ENCODE measurements at regions not wholly inside any gene's neighbourhood (a gene's known extent, or its start where the extent isn't known, plus 50 kb on each side); places are given as distances from the start of the nearest gene placed in this dataset.

DNA sequence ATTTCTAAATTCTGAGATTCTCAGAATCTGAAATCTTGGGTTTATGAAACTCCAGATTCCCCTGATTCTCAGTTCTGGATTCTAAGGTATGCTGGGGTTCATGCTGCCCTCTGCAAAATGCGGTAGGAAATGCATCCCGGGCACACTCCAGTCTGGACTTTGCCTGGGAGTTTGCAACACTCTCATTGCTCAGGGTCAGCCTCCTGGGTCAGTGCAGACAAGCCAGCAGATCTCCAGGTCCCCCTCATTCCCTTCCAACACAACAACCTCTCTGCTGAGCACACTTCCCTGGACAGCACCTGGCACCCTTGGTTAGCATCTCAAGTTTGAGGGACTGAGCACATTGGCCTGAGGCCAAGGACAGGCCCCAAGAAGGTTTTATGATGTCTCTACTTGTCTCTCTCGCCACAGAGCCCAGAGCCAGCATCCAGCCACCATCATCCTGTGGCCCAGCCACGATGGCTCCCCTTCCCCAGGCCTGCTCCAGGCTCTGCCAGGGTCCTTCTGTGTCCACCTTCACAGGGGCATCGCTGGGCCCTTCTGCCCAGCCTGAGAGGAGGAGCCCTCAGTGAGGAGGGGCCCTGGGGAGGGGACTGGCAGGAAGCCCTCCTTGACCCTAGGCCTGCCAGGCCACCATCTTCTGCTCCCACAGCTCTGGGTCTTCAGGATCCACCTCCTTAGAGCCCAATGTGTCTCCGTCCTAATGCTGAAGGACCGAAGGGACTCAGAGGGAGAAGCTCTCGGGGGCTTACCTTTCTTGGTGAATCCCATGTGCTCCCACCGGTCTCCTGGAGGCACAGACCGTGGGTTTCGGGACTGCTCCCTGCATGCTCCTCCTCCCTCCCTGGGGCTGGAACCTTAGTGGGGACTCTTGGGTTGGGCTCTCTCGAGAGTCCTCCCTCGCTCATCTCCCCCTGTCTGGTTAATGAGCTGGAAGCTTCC lies 550.7 kb downstream of the PTPRU start:
- TF ChIP-seq, protein P1, sequence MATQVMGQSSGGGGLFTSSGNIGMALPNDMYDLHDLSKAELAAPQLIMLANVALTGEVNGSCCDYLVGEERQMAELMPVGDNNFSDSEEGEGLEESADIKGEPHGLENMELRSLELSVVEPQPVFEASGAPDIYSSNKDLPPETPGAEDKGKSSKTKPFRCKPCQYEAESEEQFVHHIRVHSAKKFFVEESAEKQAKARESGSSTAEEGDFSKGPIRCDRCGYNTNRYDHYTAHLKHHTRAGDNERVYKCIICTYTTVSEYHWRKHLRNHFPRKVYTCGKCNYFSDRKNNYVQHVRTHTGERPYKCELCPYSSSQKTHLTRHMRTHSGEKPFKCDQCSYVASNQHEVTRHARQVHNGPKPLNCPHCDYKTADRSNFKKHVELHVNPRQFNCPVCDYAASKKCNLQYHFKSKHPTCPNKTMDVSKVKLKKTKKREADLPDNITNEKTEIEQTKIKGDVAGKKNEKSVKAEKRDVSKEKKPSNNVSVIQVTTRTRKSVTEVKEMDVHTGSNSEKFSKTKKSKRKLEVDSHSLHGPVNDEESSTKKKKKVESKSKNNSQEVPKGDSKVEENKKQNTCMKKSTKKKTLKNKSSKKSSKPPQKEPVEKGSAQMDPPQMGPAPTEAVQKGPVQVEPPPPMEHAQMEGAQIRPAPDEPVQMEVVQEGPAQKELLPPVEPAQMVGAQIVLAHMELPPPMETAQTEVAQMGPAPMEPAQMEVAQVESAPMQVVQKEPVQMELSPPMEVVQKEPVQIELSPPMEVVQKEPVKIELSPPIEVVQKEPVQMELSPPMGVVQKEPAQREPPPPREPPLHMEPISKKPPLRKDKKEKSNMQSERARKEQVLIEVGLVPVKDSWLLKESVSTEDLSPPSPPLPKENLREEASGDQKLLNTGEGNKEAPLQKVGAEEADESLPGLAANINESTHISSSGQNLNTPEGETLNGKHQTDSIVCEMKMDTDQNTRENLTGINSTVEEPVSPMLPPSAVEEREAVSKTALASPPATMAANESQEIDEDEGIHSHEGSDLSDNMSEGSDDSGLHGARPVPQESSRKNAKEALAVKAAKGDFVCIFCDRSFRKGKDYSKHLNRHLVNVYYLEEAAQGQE (IDR thresholded peaks at IDR 0.05; ENCODE audit: low read depth): no peak
- no peak for TF ChIP-seq RAD21 (IDR thresholded peaks at IDR 0.05; ENCODE audit: low read depth)
- TF ChIP-seq, protein P2, sequence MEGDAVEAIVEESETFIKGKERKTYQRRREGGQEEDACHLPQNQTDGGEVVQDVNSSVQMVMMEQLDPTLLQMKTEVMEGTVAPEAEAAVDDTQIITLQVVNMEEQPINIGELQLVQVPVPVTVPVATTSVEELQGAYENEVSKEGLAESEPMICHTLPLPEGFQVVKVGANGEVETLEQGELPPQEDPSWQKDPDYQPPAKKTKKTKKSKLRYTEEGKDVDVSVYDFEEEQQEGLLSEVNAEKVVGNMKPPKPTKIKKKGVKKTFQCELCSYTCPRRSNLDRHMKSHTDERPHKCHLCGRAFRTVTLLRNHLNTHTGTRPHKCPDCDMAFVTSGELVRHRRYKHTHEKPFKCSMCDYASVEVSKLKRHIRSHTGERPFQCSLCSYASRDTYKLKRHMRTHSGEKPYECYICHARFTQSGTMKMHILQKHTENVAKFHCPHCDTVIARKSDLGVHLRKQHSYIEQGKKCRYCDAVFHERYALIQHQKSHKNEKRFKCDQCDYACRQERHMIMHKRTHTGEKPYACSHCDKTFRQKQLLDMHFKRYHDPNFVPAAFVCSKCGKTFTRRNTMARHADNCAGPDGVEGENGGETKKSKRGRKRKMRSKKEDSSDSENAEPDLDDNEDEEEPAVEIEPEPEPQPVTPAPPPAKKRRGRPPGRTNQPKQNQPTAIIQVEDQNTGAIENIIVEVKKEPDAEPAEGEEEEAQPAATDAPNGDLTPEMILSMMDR (IDR thresholded peaks at IDR 0.05 in 2 of 3, conservative IDR thresholded peaks at IDR 0.05 in 1 of 3; ENCODE audit: borderline replicate concordance in 1 of 3, insufficient read depth in 1 of 3, low read depth in 2 of 3, low read length in 2 of 3): no peak
- no peak for TF ChIP-seq POLR2AphosphoS5 (IDR thresholded peaks at IDR 0.05; ENCODE audit: low read depth, low read length)
- TF ChIP-seq POLR2A (IDR thresholded peaks at IDR 0.05; ENCODE audit: borderline replicate concordance, extremely low read depth, insufficient read depth, insufficient read length): no peak
- TF ChIP-seq ZNF274 (IDR thresholded peaks at IDR 0.05; ENCODE audit: low read depth, low read length): no peak

Data from HCT116 (cell line).